Right atrium auricular region (tissue), 2 donors: ENCODE measurements at regions not wholly inside any gene's neighbourhood (a gene's known extent, or its start where the extent isn't known, plus 50 kb on each side); places are given as distances from the start of the nearest gene placed in this dataset.

Experiments
- DNase-seq: peaks from one replicate; pipeline ENCODE4 v3.0.0-alpha.2; 2019; ENCODE audit warnings: low spot score
- H3K27ac ChIP-seq, 2 donors: fragments of 200-600 bp; sonication (generic); 1 replicate in 1 of 2; 2 replicates in 1 of 2; pipeline ENCODE4 v1.5.1; 2016 to 2019
- H3K27me3 ChIP-seq, 2 donors: fragments of 200-600 bp; sonication (generic); one replicate each; pipeline versions ENCODE4 v1.5.1 to v1.6.0; 2017 to 2019
- H3K36me3 ChIP-seq: fragments of 200-600 bp; sonication (generic); one replicate; pipeline ENCODE4 v1.5.1; 2016
- H3K4me1 ChIP-seq, 2 donors: fragments of 200-600 bp; sonication (generic); one replicate each; pipeline versions ENCODE4 v1.5.1 to v1.6.0; 2017 to 2019
- H3K4me3 ChIP-seq, 2 donors: fragments of 200-600 bp; sonication (generic); 1 replicate in 1 of 2; 2 replicates in 1 of 2; pipeline ENCODE4 v1.5.1; 2017 to 2019; ENCODE audit warnings: mild to moderate bottlenecking in 1 of 2, moderate library complexity in 1 of 2
- H3K9me3 ChIP-seq, 2 donors: fragments of 200-600 bp; sonication (generic); one replicate each; pipeline ENCODE4 v1.5.1; 2019
- TF ChIP-seq, protein P1 (sequence below), 2 donors: fragments of 200-600 bp; sonication (generic); IDR thresholded peaks; one replicate each; pipeline ENCODE4 v1.5.1; 2019; ENCODE audit warnings: antibody characterized with exemption in 2 of 2

DNA sequence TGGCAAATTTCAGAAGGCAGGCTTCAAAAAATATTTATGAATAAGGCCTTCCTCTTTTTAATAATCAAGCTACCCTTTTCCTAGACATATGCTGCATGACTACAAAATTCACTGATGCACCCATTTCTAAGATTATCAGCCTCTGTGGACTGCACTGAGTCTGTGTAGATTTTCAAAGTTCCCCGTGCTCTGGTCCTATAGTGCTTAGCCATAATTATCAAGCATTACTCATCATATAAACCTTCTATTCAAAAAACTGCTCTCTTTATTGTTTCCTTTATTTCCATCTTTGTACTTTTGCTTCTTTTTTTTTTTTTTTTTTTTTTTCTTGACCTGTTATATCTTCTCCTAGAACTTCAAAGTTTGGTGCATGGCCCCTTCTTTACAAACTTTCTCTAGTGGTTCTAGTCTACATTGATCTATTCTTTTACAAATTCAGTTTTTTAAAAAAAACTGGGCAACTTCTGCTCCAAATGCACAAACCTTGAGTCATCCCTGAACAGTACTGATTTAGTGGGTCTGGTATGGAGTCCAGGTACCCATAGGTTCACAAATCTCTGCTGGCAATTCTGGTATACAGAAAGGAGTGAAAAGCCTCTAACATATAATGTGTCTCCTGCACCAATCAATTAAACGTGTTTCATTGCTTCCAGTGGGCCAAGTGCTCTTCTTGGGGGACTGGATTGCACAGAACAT, 481.9 kb downstream of the NUP35 start:
- no peaks in the 10 kb centered on the region for H3K27me3 ChIP-seq
- H3K4me3 ChIP-seq: no peak overlapping the region
- TF ChIP-seq, protein P1, sequence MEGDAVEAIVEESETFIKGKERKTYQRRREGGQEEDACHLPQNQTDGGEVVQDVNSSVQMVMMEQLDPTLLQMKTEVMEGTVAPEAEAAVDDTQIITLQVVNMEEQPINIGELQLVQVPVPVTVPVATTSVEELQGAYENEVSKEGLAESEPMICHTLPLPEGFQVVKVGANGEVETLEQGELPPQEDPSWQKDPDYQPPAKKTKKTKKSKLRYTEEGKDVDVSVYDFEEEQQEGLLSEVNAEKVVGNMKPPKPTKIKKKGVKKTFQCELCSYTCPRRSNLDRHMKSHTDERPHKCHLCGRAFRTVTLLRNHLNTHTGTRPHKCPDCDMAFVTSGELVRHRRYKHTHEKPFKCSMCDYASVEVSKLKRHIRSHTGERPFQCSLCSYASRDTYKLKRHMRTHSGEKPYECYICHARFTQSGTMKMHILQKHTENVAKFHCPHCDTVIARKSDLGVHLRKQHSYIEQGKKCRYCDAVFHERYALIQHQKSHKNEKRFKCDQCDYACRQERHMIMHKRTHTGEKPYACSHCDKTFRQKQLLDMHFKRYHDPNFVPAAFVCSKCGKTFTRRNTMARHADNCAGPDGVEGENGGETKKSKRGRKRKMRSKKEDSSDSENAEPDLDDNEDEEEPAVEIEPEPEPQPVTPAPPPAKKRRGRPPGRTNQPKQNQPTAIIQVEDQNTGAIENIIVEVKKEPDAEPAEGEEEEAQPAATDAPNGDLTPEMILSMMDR (IDR thresholded peaks at IDR 0.05): no peak
- H3K9me3 ChIP-seq: no peaks in the 10 kb centered on the region
- no peak overlapping the region for H3K27ac ChIP-seq
- no peaks in the 10 kb centered on the region for H3K4me1 ChIP-seq
- no peaks in the 10 kb centered on the region for H3K36me3 ChIP-seq
- DNase-seq: no peak

DNA sequence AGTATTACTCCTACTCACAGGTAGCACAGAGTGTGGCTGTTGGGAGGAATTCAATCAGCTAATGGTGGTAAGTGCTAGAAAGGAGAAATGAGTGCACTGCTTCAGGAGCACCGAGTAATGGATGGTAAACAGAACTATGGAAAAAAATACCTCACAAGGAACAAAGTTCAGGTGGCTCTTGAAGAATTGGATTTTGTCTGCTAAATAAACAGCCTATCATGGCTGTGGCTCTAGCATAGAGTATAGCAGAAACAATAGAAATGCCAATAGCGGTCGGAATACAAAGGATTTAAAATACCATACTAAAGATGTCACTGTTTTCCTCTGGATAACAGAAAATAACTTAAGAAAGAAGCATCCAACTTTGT, 482.5 kb downstream of the NUP35 start:
- Histone ChIP-seq H3K4me1 (no peaks in the 10 kb centered on the region), H3K36me3 (no peaks in the 10 kb centered on the region), H3K4me3 (no peak overlapping the region), H3K27ac (no peak overlapping the region), H3K9me3 (no peaks in the 10 kb centered on the region), H3K27me3 (no peaks in the 10 kb centered on the region)
- TF ChIP-seq, protein P1 (IDR thresholded peaks at IDR 0.05): no peak
- no peak for DNase-seq

DNA sequence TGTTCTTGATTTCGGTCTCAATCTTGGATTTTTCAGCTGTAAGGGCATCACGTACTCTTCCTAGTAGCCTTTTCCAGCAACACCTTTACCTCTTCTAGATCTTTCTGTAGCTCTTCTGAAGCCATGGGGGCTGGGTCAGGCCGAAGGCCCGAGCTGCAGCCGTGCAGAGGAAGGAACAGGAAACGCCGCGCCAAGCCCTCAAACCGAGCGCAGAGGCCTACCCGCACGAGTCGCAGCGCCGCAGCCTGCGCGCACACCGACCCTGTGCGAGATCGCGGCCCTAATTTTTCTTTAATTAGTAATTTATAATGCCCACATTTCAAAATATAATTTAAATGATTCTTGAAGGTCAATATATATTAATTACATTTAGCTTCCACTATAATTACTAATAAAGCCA, 483.8 kb downstream of the NUP35 start:
- Histone ChIP-seq H3K36me3 (no peaks in the 10 kb centered on the region), H3K4me3 (no peak overlapping the region), H3K9me3 (no peaks in the 10 kb centered on the region), H3K27me3 (no peaks in the 10 kb centered on the region), H3K27ac (no peak overlapping the region), H3K4me1 (no peaks in the 10 kb centered on the region)
- TF ChIP-seq, protein P1 (IDR thresholded peaks at IDR 0.05): no peak
- DNase-seq: no peak

DNA sequence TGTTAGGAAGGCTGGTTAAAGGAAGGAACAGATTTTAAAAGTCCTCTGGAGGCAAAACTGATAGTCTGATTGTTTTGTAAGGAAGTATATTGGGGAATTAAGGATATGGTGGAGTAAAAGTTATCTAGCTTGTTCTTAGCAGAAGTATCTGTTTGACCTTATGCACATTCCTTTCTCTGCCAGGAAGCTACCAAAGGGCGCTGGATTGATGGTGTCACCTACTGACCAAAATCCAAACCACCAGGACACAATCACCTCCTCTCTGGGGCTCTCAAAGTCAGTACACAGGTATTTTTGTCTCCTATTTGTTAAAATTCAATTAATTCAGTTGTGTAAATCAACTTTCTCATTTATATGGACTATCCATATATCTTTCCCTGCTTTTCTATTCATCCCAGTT, 484.5 kb downstream of the NUP35 start:
- TF ChIP-seq, protein P1 (IDR thresholded peaks at IDR 0.05): no peak

DNA sequence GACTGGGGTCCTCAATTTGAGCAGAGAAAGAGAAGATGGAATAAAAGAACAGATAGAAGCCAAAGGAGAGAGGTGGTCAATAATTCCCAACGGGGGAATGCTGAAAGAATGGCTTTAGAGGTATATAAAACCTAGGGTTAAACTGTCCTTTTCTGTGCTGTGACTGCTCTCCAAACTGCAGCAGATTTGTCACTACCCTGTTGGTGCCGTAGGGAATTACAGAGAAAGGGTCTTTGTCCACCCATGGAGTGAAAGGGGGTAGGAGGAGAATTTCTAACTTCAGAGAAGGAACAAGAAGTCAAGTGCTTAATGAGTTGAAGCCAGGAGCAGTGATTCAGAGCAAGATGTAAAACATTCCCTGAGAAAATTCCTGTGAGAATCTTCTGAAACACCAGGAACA, 486.5 kb downstream of the NUP35 start:
- H3K27ac ChIP-seq: no peak overlapping the region
- no peaks in the 10 kb centered on the region for H3K4me1 ChIP-seq
- TF ChIP-seq, protein P1 (IDR thresholded peaks at IDR 0.05): no peak
- no peak overlapping the region for H3K4me3 ChIP-seq
- H3K27me3 ChIP-seq: no peaks in the 10 kb centered on the region
- DNase-seq: no peak
- H3K9me3 ChIP-seq: no peaks in the 10 kb centered on the region
- no peaks in the 10 kb centered on the region for H3K36me3 ChIP-seq

More for the DNA sequence above, 484.5 kb downstream of the NUP35 start:
- H3K4me3 ChIP-seq: no peak overlapping the region
- no peak for DNase-seq
- no peaks in the 10 kb centered on the region for H3K27me3 ChIP-seq
- no peak overlapping the region for H3K27ac ChIP-seq
- no peaks in the 10 kb centered on the region for H3K36me3 ChIP-seq
- H3K4me1 ChIP-seq: no peaks in the 10 kb centered on the region
- H3K9me3 ChIP-seq: no peaks in the 10 kb centered on the region
